H1 (cell line): ENCODE measurements at regions not wholly inside any gene's neighbourhood (a gene's known extent, or its start where the extent isn't known, plus 50 kb on each side); places are given as distances from the start of the nearest gene placed in this dataset.

ENCODE experiments used
- ASH2L ChIP-seq: fragments of 200-600, 300-600 bp; sonication (generic); IDR thresholded peaks from one replicate; pipeline ENCODE4 v1.7.1; 2017; ENCODE audit warnings: low read length
- CHD7 ChIP-seq: fragments of 300-600 bp; sonication (generic); IDR thresholded peaks from 2 replicates; pipeline ENCODE4 v1.7.1; 2012; ENCODE audit warnings: low read length, moderate library complexity, mild to moderate bottlenecking, inconsistent platforms; ENCODE audit not compliant: insufficient replicate concordance
- EZH2 ChIP-seq: fragments of 200-600 bp; sonication (generic); IDR thresholded peaks from 2 replicates; pipeline ENCODE4 v1.7.1; 2012; ENCODE audit warnings: low read depth, mild to moderate bottlenecking, moderate library complexity, low read length, inconsistent platforms; ENCODE audit not compliant: severe bottlenecking
- HDAC6 ChIP-seq: IDR thresholded peaks from one replicate; pipeline ENCODE4 v1.7.1; 2012; ENCODE audit warnings: low read depth, mild to moderate bottlenecking, inconsistent platforms, low read length, moderate library complexity
- RNF2 ChIP-seq: fragments of 200-900, 300-1000 bp; sonication (generic); IDR thresholded peaks from 2 replicates; pipeline ENCODE4 v1.7.1; 2016; ENCODE audit warnings: borderline replicate concordance, low read depth, mild to moderate bottlenecking, antibody characterized with exemption, low read length; ENCODE audit not compliant: poor library complexity, severe bottlenecking; ENCODE audit errors: missing control alignments
- SIN3A ChIP-seq, 2 experiments: IDR thresholded peaks in 1 of 2; conservative IDR thresholded peaks in 1 of 2; 2 replicates each; pipeline ENCODE4 v1.6.1; 2011 to 2012; ENCODE audit warnings: low read length in 2 of 2, improper control_type of control experiment in 1 of 2, low read depth in 1 of 2, mild to moderate bottlenecking in 1 of 2
- SIX5 ChIP-seq: IDR thresholded peaks from 2 replicates; pipeline ENCODE4 v1.6.1; 2011; ENCODE audit warnings: mild to moderate bottlenecking, low read depth, low read length
- SP2 ChIP-seq: IDR thresholded peaks from 2 replicates; pipeline ENCODE4 v1.6.1; 2012; ENCODE audit warnings: mild to moderate bottlenecking, low read length, inconsistent platforms
- YY1 ChIP-seq: IDR thresholded peaks from 2 replicates; pipeline ENCODE4 v1.6.1; 2011; ENCODE audit warnings: low read depth, mild to moderate bottlenecking, low read length

GRCh38 chr2:199629301-199629700 lies 171.6 kb upstream of the SATB2 start (continued):
- TF ChIP-seq CHD7: no peak
- TF ChIP-seq ASH2L: no peak
- TF ChIP-seq HDAC6: no peak
- no peak for TF ChIP-seq EZH2
- TF ChIP-seq SIX5: no peak
- no peak for TF ChIP-seq RNF2
- TF ChIP-seq SIN3A (conservative IDR thresholded peaks at IDR 0.05 in 1 of 2, IDR thresholded peaks at IDR 0.05 in 1 of 2; ENCODE audit: low read depth in 1 of 2, low read length in 2 of 2): no peak
- TF ChIP-seq YY1: no peak
- TF ChIP-seq SP2: no peak
